ENCODE measurements at regions not wholly inside any gene's neighbourhood (a gene's known extent, or its start where the extent isn't known, plus 50 kb on each side); places are given as distances from the start of the nearest gene placed in this dataset.

- no peak for DNase-seq
These were observed 1102.8 kb upstream of the GJE1 start for GRCh38 chr6:141029908-141030307.

- no peak for DNase-seq
These were observed 1103.9 kb upstream of the GJE1 start for GRCh38 chr6:141028791-141029280.

- no peak for DNase-seq
These were observed 1106.2 kb upstream of the GJE1 start for GRCh38 chr6:141026504-141026903.

- peak; percentile 5 for DNase-seq
These were observed 1108.2 kb upstream of the GJE1 start for GRCh38 chr6:141024526-141024925.

- DNase-seq = no peak
These were observed 1114.8 kb upstream of the GJE1 start for GRCh38 chr6:141017941-141018340.

- no peak for DNase-seq
These were observed 1131.8 kb upstream of the GJE1 start for GRCh38 chr6:141000917-141001316.

GRCh38 chr6:140993515-140993914, 1139.2 kb upstream of the GJE1 start:
- no peak for DNase-seq

- DNase-seq = no peak
These were observed 1140.0 kb upstream of the GJE1 start for GRCh38 chr6:140992678-140993077.

- DNase-seq = no peak
These were observed 1143.9 kb upstream of the GJE1 start for GRCh38 chr6:140988780-140989179.

- DNase-seq = peak; percentile 1
These were observed 1145.2 kb upstream of the GJE1 start for GRCh38 chr6:140987364-140988155.

- no peak for DNase-seq
These were observed 1146.9 kb upstream of the GJE1 start for GRCh38 chr6:140985679-140986275.

GRCh38 chr6:140980265-140980887, 1152.3 kb upstream of the GJE1 start:
- no peak for DNase-seq

GRCh38 chr6:140979642-140980091, 1153.1 kb upstream of the GJE1 start:
- DNase-seq = peak; percentile 75

GRCh38 chr6:140977403-140977802, 1155.3 kb upstream of the GJE1 start:
- DNase-seq = peak; percentile 16

GRCh38 chr6:140976806-140977205, 1155.9 kb upstream of the GJE1 start:
- DNase-seq = no peak

GRCh38 chr6:140970485-140970884, 1162.2 kb upstream of the GJE1 start:
- peak; percentile 13 for DNase-seq

- no peak for DNase-seq
These were observed 1164.7 kb upstream of the GJE1 start for GRCh38 chr6:140968062-140968461.

- DNase-seq = no peak
These were observed 1166.0 kb upstream of the GJE1 start for GRCh38 chr6:140966676-140967075.

GRCh38 chr6:140960566-140960965, 1172.2 kb upstream of the GJE1 start:
- DNase-seq = no peak

GRCh38 chr6:140957386-140957785, 1175.3 kb upstream of the GJE1 start:
- no peak for DNase-seq

- peak; percentile 71 for DNase-seq
These were observed 1176.0 kb upstream of the GJE1 start for GRCh38 chr6:140956571-140957369.

- DNase-seq = no peak
These were observed 1192.3 kb upstream of the GJE1 start for GRCh38 chr6:140940251-140940925.

All from fibroblast of skin of right quadriceps (primary cell).